ENCODE measurements at regions not wholly inside any gene's neighbourhood (a gene's known extent, or its start where the extent isn't known, plus 50 kb on each side); places are given as distances from the start of the nearest gene placed in this dataset.

GRCh38 chr6:44626616-44627015, 239.1 kb downstream of the CDC5L start:
- DNase-seq (ENCODE audit: low read depth): no peak
- H3K4me3 ChIP-seq (ENCODE audit: control insufficient read depth, low read depth, low read length): no peak overlapping the region
- no peak for TF ChIP-seq CTCF (IDR thresholded peaks at IDR 0.05; ENCODE audit: control insufficient read depth, insufficient read depth, low read depth, low read length, missing control alignments)

GRCh38 chr6:44627091-44627882, 239.8 kb downstream of the CDC5L start:
- H3K4me3 ChIP-seq (ENCODE audit: control insufficient read depth, low read depth, low read length): no peak overlapping the region
- TF ChIP-seq CTCF (IDR thresholded peaks at IDR 0.05; ENCODE audit: control insufficient read depth, insufficient read depth, low read depth, low read length, missing control alignments): no peak
- no peak for DNase-seq (ENCODE audit: low read depth)

- no peak for TF ChIP-seq CTCF (IDR thresholded peaks at IDR 0.05; ENCODE audit: control insufficient read depth, insufficient read depth, low read depth, low read length, missing control alignments)
- H3K4me3 ChIP-seq (ENCODE audit: control insufficient read depth, low read depth, low read length): no peak overlapping the region
- DNase-seq (ENCODE audit: low read depth): no peak
Measured at GRCh38 chr6:44627883-44628271, 240.4 kb downstream of the CDC5L start.

GRCh38 chr6:44628347-44628746, 240.8 kb downstream of the CDC5L start:
- no peak for TF ChIP-seq CTCF (IDR thresholded peaks at IDR 0.05; ENCODE audit: control insufficient read depth, insufficient read depth, low read depth, low read length, missing control alignments)
- DNase-seq (ENCODE audit: low read depth): no peak
- H3K4me3 ChIP-seq (ENCODE audit: control insufficient read depth, low read depth, low read length): no peak overlapping the region

- DNase-seq (ENCODE audit: low read depth): no peak
- no peak for TF ChIP-seq CTCF (IDR thresholded peaks at IDR 0.05; ENCODE audit: control insufficient read depth, insufficient read depth, low read depth, low read length, missing control alignments)
- H3K4me3 ChIP-seq (ENCODE audit: control insufficient read depth, low read depth, low read length): no peak overlapping the region
Measured at GRCh38 chr6:44629636-44630035, 242.1 kb downstream of the CDC5L start.

GRCh38 chr6:44630125-44631028, 242.9 kb downstream of the CDC5L start:
- DNase-seq (ENCODE audit: low read depth): no peak
- H3K4me3 ChIP-seq (ENCODE audit: control insufficient read depth, low read depth, low read length): no peak overlapping the region

More at GRCh38 chr6:44630125-44631028, 242.9 kb downstream of the CDC5L start:
- peak; percentile 90 for TF ChIP-seq CTCF (IDR thresholded peaks at IDR 0.05; ENCODE audit: control insufficient read depth, insufficient read depth, low read depth, low read length, missing control alignments)

Data from AG09309 (cell line).